IPS-NIHi7 (cell line): ENCODE measurements at regions not wholly inside any gene's neighbourhood (a gene's known extent, or its start where the extent isn't known, plus 50 kb on each side); places are given as distances from the start of the nearest gene placed in this dataset.

ENCODE experiments used
- DNase-seq: peaks from one replicate; pipeline ENCODE4 v3.0.0; 2012; ENCODE audit warnings: mixed read lengths; ENCODE audit errors: extremely low spot score

GRCh38 chr6:29999416-29999815, 57.1 kb downstream of the HLA-A start:
- no peak for DNase-seq

- DNase-seq = no peak
Measured at GRCh38 chr6:30000156-30000791, 57.9 kb downstream of the HLA-A start.

- DNase-seq = no peak
Measured at GRCh38 chr6:30002871-30003270, 58.2 kb upstream of the POLR1H start.

GRCh38 chr6:30005482-30005881, 55.6 kb upstream of the POLR1H start:
- DNase-seq = no peak

- DNase-seq = peak; percentile 35
Measured at GRCh38 chr6:30006170-30007131, 54.6 kb upstream of the POLR1H start.

- DNase-seq = peak; percentile 69
Measured at GRCh38 chr6:30007132-30007764, 53.8 kb upstream of the POLR1H start.

GRCh38 chr6:30009113-30009512, 52.0 kb upstream of the POLR1H start:
- DNase-seq = no peak
